SK-N-SH (cell line): ENCODE measurements at regions not wholly inside any gene's neighbourhood (a gene's known extent, or its start where the extent isn't known, plus 50 kb on each side); places are given as distances from the start of the nearest gene placed in this dataset.
"Not testable (repeated sequence)": the region's sequence is repeated elsewhere in the genome, so short reads cannot be mapped to it uniquely, and the experiment has no call there.

Experiments used
- CTCF ChIA-PET: fragments of 300-600, 350-600 bp; formaldehyde crosslinking; extraction: SDS; loops from one replicate; lab custom pipeline; 2021; lab: Yijun Ruan, JAX
- POLR2A ChIA-PET: fragments of 350-600 bp; sonication (Branson Sonifier 250); formaldehyde crosslinking; extraction: SDS; loops from one replicate; lab custom pipeline; 2020; ENCODE audit warnings: antibody characterized with exemption, inconsistent platforms; lab: Yijun Ruan, JAX
- DNase-seq: peaks from one replicate; pipeline ENCODE4 v3.0.0; 2012
- H2AFZ ChIP-seq: fragments of 200-600 bp; sonication (generic); 2 replicates; pipeline ENCODE4 v1.8.1; 2016; ENCODE audit warnings: antibody characterized with exemption, mild to moderate bottlenecking, low read depth
- H3F3A ChIP-seq: fragments of 200-600 bp; sonication (generic); replicated peaks from 2 replicates; pipeline ENCODE3; 2016; ENCODE audit warnings: antibody characterized with exemption, mild to moderate bottlenecking; ENCODE audit not compliant: insufficient read depth
- H3K27ac ChIP-seq, 2 experiments: fragments of 200-500 bp in 1 of 2; fragments of 200-600 bp in 1 of 2; sonication (Bioruptor generic) in 1 of 2; sonication (generic), shearing (Covaris generic) in 1 of 2; 2 replicates each; pipeline versions ENCODE4 v1.5.1 to v1.6.1; 2014 to 2016; ENCODE audit warnings: low read depth in 2 of 2, inconsistent platforms in 1 of 2, low read length in 1 of 2, mild to moderate bottlenecking in 1 of 2, mixed read lengths in 1 of 2
- H3K27me3 ChIP-seq: fragments of 200-600 bp; sonication (generic), shearing (Covaris generic); 2 replicates; pipeline ENCODE4 v1.6.1; 2016; ENCODE audit warnings: mixed run types; ENCODE audit not compliant: insufficient read depth
- H3K36me3 ChIP-seq, 2 experiments: fragments of 200-500 bp in 1 of 2; fragments of 200-600 bp in 1 of 2; sonication (Bioruptor generic) in 1 of 2; sonication (generic) in 1 of 2; replicated peaks in 1 of 2; 2 replicates each; pipeline versions ENCODE3 to v1.5.1; 2014 to 2016; ENCODE audit warnings: low read length in 1 of 2, mild to moderate bottlenecking in 1 of 2; ENCODE audit not compliant: insufficient read depth in 2 of 2, control insufficient read depth in 1 of 2
- H3K4me1 ChIP-seq, 2 experiments: fragments of 200-500 bp in 1 of 2; fragments of 200-600 bp in 1 of 2; sonication (Bioruptor generic) in 1 of 2; sonication (generic), shearing (Covaris generic) in 1 of 2; 2 replicates each; pipeline versions ENCODE4 v1.5.1 to v1.6.1; 2014 to 2016; ENCODE audit warnings: low read depth in 1 of 2, low read length in 1 of 2, mixed run types in 1 of 2; ENCODE audit not compliant: insufficient read depth in 2 of 2, control insufficient read depth in 1 of 2
- H3K4me2 ChIP-seq: fragments of 200-600 bp; sonication (generic), shearing (Covaris generic); 2 replicates; pipeline ENCODE4 v1.6.1; 2017; ENCODE audit warnings: mixed run types
- H3K4me3 ChIP-seq, 2 experiments: fragments of 200-500 bp in 1 of 2; fragments of 200-600 bp in 1 of 2; sonication (Bioruptor generic) in 1 of 2; sonication (generic), shearing (Covaris generic) in 1 of 2; 2 replicates each; pipeline versions ENCODE4 v1.5.1 to v1.8.1; 2014 to 2016; ENCODE audit warnings: low read depth in 2 of 2, inconsistent platforms in 1 of 2, low read length in 1 of 2, mild to moderate bottlenecking in 1 of 2, mixed read lengths in 1 of 2, moderate library complexity in 1 of 2
- H3K79me2 ChIP-seq: fragments of 200-600 bp; sonication (generic); 2 replicates; pipeline ENCODE4 v1.8.1; 2017; ENCODE audit warnings: mild to moderate bottlenecking; ENCODE audit not compliant: insufficient read depth
- H3K9ac ChIP-seq: fragments of 200-600 bp; sonication (generic); 2 replicates; pipeline ENCODE4 v1.6.1; 2017; ENCODE audit warnings: mixed run types
- H3K9me2 ChIP-seq: fragments of 200-600 bp; sonication (generic); 2 replicates; pipeline ENCODE4 v1.6.1; 2017; ENCODE audit warnings: mixed run types
- H3K9me3 ChIP-seq: fragments of 200-600 bp; sonication (generic); 2 replicates; pipeline ENCODE4 v1.6.1; 2017; ENCODE audit warnings: mixed run types, mild to moderate bottlenecking, moderate library complexity
- H4K20me1 ChIP-seq: fragments of 200-600 bp; sonication (generic); 2 replicates; pipeline ENCODE4 v1.6.1; 2017; ENCODE audit warnings: mild to moderate bottlenecking, mixed run types; ENCODE audit not compliant: insufficient read depth
- EP300 ChIP-seq, 2 experiments: IDR thresholded peaks; 2 replicates each; pipeline versions ENCODE4 v1.4.0 to v1.6.1; 2012; ENCODE audit warnings: borderline replicate concordance in 1 of 2, low read depth in 1 of 2, low read length in 1 of 2
- EZH2phosphoT487 ChIP-seq: fragments of 200-600 bp; sonication (generic); IDR thresholded peaks from 2 replicates; pipeline ENCODE4 v1.6.1; 2017; ENCODE audit warnings: low read depth, mixed run types, mild to moderate bottlenecking, antibody characterized with exemption, moderate library complexity, borderline replicate concordance
- GATA2 ChIP-seq: sonication (generic); formaldehyde crosslinking; IDR thresholded peaks from 2 replicates; pipeline ENCODE4 v1.5.0; 2020; ENCODE audit warnings: mild to moderate bottlenecking, missing genetic modification reagents
- NFIC ChIP-seq: IDR thresholded peaks from 2 replicates; pipeline ENCODE4 v1.4.0; 2012; ENCODE audit warnings: borderline replicate concordance
- POLR2AphosphoS5 ChIP-seq: IDR thresholded peaks from 2 replicates; pipeline ENCODE4 v1.6.1; 2012; ENCODE audit warnings: low read depth, low read length
- RAD21 ChIP-seq: IDR thresholded peaks from 2 replicates; pipeline ENCODE4 v1.6.1; 2012; ENCODE audit warnings: mild to moderate bottlenecking, low read length
- RCOR1 ChIP-seq: fragments of 150-350 bp; IDR thresholded peaks from 2 replicates; pipeline ENCODE4 v1.6.1; 2017; ENCODE audit warnings: antibody characterized with exemption, low read length
- RFX5 ChIP-seq: IDR thresholded peaks from 2 replicates; pipeline ENCODE4 v1.6.1; 2012; ENCODE audit warnings: mild to moderate bottlenecking, improper control_type of control experiment, low read length
- RXRA ChIP-seq: IDR thresholded peaks from 2 replicates; pipeline ENCODE4 v1.4.0; 2012; ENCODE audit warnings: low read depth, mild to moderate bottlenecking, borderline replicate concordance
- SMC3 ChIP-seq: IDR thresholded peaks from 2 replicates; pipeline ENCODE4 v1.6.1; 2012; ENCODE audit warnings: low read depth, low read length, improper control_type of control experiment
- TCF12 ChIP-seq: IDR thresholded peaks from 2 replicates; pipeline ENCODE4 v1.4.0; 2012
- YY1 ChIP-seq: IDR thresholded peaks from 2 replicates; pipeline ENCODE4 v1.4.0; 2012; ENCODE audit warnings: low read depth, mild to moderate bottlenecking
- WGBS: methylation state at CpG from one replicate; pipeline ENCODE4 v1.1.6; 2017; ENCODE audit warnings: low lambda C conversion rate; 5-methylcytosine and 5-hydroxymethylcytosine counted together
- TF ChIP-seq, protein P1 (sequence below): fragments of 150-350 bp; IDR thresholded peaks from 2 replicates; pipeline ENCODE4 v1.6.1; 2016; ENCODE audit warnings: mild to moderate bottlenecking, low read depth, low read length
- TF ChIP-seq, protein P2 (sequence below): IDR thresholded peaks from 2 replicates; pipeline ENCODE4 v1.6.1; 2012; ENCODE audit warnings: mild to moderate bottlenecking, low read depth, low read length, moderate library complexity

DNA sequence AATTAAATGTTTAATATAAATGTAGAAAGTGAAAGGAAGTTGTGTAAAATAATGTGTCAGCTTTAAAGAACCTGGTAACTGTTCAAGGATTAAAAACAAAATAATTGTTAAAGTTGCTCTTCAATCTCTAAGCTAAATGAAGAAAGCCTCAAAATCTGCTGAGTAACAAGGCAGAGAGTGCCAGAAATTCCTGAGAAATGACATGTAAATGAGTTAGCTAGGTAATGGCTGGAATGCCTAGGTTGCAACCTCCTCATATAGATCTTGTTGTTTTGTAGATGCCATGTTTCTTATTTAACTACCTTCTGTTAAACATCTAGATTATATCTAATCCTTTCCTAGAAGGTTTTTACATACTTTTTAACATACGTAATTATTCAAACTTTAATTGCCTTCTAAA, 763.6 kb upstream of the AGA start (continued):
- TF ChIP-seq GATA2 (CRISPR knock-in tag) (no peak), SMC3 (no peak), NFIC (no peak), RAD21 (no peak)
- TF ChIP-seq, protein P1, sequence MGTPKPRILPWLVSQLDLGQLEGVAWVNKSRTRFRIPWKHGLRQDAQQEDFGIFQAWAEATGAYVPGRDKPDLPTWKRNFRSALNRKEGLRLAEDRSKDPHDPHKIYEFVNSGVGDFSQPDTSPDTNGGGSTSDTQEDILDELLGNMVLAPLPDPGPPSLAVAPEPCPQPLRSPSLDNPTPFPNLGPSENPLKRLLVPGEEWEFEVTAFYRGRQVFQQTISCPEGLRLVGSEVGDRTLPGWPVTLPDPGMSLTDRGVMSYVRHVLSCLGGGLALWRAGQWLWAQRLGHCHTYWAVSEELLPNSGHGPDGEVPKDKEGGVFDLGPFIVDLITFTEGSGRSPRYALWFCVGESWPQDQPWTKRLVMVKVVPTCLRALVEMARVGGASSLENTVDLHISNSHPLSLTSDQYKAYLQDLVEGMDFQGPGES, result no peak

DNA sequence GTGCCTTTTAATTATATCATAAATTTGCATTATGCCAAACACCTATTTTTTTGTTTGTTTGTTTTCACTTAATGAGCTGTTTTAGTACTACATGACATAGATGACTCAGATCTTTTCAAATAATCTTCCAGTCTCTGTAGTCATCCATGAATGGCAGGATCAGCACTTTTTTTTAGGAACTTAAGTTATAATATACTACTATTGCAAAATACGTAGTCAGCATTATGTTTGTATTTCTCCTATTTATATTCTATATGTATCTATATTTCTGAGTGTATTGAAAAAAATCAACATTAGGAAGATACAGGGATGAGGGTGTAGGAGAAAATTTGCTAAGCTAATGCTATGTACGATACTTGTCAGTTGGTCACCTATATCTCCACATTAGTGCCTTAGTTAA, 773.1 kb upstream of the AGA start:
- H3K9me2 ChIP-seq, result no peaks in the 10 kb centered on the region
- no peak overlapping the region for H2AFZ ChIP-seq
- no peaks in the 10 kb centered on the region for H3K27me3 ChIP-seq
- no peak overlapping the region for H3K4me3 ChIP-seq
- H3K4me1 ChIP-seq, result no peaks in the 10 kb centered on the region
- POLR2A ChIA-PET, result no interaction called here
- no peak overlapping the region for H3K9ac ChIP-seq
- no peak overlapping the region for H3K27ac ChIP-seq
- H4K20me1 ChIP-seq, result no peaks in the 10 kb centered on the region
- H3K79me2 ChIP-seq, result no peaks in the 10 kb centered on the region
- no peaks in the 10 kb centered on the region for H3F3A ChIP-seq
- DNase-seq, result no peak
- no peak overlapping the region for H3K4me2 ChIP-seq
- no peaks in the 10 kb centered on the region for H3K36me3 ChIP-seq
- TF ChIP-seq YY1 (no peak), RFX5 (no peak), SMC3 (no peak)
- no peaks in the 10 kb centered on the region for H3K9me3 ChIP-seq
- 4% methylated on average over 2 of the region's 2 CpGs for whole genome bisulfite sequencing
- CTCF ChIA-PET, result no interaction called here

DNA sequence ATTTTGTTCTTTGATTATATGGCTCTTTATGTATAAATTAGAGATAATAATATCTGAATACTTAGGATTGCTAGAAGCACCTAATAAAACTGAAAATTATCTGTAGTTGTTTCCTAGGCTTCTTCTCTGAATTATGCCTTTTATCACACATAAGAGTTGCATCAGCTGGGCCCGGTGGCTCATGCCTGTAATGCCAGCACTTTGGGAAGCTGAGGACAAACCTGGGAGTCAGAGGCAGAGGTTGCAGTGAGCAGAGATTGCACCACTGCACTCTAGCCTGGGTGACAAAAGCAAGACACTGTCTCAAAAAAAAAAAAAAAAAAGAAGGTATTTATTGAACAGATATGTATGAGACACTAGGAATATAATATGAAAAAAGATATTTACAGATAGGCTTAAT, 773.5 kb upstream of the AGA start:
- CTCF ChIA-PET, result no interaction called here
- H3K4me2 ChIP-seq, result no peak overlapping the region
- TF ChIP-seq EZH2phosphoT487 (no peak), RAD21 (no peak), TCF12 (no peak), EP300 (IDR thresholded peaks at IDR 0.05; ENCODE audit: borderline replicate concordance in 1 of 2, low read depth in 1 of 2, low read length in 1 of 2) (no peak), RXRA (no peak), RFX5 (no peak), RCOR1 (no peak), POLR2AphosphoS5 (no peak), YY1 (no peak)
- TF ChIP-seq, protein P1, result no peak
- TF ChIP-seq, protein P2, sequence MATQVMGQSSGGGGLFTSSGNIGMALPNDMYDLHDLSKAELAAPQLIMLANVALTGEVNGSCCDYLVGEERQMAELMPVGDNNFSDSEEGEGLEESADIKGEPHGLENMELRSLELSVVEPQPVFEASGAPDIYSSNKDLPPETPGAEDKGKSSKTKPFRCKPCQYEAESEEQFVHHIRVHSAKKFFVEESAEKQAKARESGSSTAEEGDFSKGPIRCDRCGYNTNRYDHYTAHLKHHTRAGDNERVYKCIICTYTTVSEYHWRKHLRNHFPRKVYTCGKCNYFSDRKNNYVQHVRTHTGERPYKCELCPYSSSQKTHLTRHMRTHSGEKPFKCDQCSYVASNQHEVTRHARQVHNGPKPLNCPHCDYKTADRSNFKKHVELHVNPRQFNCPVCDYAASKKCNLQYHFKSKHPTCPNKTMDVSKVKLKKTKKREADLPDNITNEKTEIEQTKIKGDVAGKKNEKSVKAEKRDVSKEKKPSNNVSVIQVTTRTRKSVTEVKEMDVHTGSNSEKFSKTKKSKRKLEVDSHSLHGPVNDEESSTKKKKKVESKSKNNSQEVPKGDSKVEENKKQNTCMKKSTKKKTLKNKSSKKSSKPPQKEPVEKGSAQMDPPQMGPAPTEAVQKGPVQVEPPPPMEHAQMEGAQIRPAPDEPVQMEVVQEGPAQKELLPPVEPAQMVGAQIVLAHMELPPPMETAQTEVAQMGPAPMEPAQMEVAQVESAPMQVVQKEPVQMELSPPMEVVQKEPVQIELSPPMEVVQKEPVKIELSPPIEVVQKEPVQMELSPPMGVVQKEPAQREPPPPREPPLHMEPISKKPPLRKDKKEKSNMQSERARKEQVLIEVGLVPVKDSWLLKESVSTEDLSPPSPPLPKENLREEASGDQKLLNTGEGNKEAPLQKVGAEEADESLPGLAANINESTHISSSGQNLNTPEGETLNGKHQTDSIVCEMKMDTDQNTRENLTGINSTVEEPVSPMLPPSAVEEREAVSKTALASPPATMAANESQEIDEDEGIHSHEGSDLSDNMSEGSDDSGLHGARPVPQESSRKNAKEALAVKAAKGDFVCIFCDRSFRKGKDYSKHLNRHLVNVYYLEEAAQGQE, result no peak
- TF ChIP-seq, all 33 proteins: peak for 0
- no peaks in the 10 kb centered on the region for H3K9me2 ChIP-seq
- no peak overlapping the region for H3K4me3 ChIP-seq
- H3K9ac ChIP-seq, result no peak overlapping the region
- H4K20me1 ChIP-seq, result no peaks in the 10 kb centered on the region
- no peak overlapping the region for H3K27ac ChIP-seq
- POLR2A ChIA-PET, result no interaction called here
- no peaks in the 10 kb centered on the region for H3K27me3 ChIP-seq
- H3K79me2 ChIP-seq, result no peaks in the 10 kb centered on the region
- WGBS, result 4% methylated on average over 1 of the region's 1 CpG
- no peaks in the 10 kb centered on the region for H3K9me3 ChIP-seq
- H3K36me3 ChIP-seq, result no peaks in the 10 kb centered on the region
- H3F3A ChIP-seq, result no peaks in the 10 kb centered on the region
- no peak overlapping the region for H2AFZ ChIP-seq
- DNase-seq, result no peak
- no peaks in the 10 kb centered on the region for H3K4me1 ChIP-seq

DNA sequence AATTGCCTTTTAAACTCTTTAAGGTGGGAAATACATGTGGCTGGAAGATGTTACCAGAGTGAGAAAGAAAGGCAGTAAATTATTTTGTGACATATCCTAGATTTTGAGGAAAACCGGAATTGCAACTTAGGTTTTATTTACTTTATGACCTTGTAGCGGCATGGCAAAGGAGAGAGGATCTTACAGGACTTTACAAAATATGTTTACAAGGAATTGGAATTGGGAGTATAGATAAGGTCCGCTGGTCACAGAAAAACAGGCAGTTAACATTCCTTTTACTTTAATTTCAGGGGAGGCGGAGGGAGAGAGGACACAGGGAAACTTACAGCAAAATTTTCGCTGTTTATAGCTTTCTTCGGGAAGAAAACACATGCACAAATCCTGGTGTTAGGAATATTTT, 784.2 kb upstream of the AGA start:
- H3F3A ChIP-seq, H3K27me3 ChIP-seq, H3K9ac ChIP-seq, H4K20me1 ChIP-seq, H3K79me2 ChIP-seq, H3K4me2 ChIP-seq, H3K27ac ChIP-seq, H3K36me3 ChIP-seq, DNase-seq, H3K9me2 ChIP-seq, H3K4me3 ChIP-seq, POLR2A ChIA-PET, H3K4me1 ChIP-seq, H3K9me3 ChIP-seq, H2AFZ ChIP-seq, CTCF ChIA-PET: not testable (repeated sequence)
- WGBS, result 4% methylated on average over 5 of the region's 6 CpGs
